HT1080 (cell line): ENCODE measurements at regions not wholly inside any gene's neighbourhood (a gene's known extent, or its start where the extent isn't known, plus 50 kb on each side); places are given as distances from the start of the nearest gene placed in this dataset.
"Not testable (repeated sequence)": the region's sequence is repeated elsewhere in the genome, so short reads cannot be mapped to it uniquely, and the experiment has no call there.

ENCODE experiments used
- DNase-seq: peaks from one replicate; pipeline ENCODE4 v3.0.0-alpha.2; 2015; ENCODE audit warnings: low read depth

DNA sequence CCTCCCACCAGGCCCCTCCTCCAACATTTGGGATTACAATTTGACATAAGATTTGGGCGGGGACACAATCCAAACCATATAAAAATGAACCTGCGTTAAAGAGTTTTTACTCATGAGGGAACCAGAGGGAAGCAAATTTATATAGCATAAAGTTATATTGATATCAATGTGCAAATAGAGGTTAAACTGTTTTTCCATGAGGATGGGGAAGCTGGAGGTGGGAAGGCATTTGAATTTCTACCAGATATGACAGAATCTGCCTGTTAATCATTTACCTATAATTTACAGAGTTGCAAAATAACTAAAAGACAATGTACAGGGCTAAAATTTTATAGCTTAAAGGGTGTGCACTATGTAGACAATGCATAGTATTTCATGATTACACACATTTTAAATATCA lies 322.0 kb upstream of the FKBP1C start:
- no peak for DNase-seq

DNA sequence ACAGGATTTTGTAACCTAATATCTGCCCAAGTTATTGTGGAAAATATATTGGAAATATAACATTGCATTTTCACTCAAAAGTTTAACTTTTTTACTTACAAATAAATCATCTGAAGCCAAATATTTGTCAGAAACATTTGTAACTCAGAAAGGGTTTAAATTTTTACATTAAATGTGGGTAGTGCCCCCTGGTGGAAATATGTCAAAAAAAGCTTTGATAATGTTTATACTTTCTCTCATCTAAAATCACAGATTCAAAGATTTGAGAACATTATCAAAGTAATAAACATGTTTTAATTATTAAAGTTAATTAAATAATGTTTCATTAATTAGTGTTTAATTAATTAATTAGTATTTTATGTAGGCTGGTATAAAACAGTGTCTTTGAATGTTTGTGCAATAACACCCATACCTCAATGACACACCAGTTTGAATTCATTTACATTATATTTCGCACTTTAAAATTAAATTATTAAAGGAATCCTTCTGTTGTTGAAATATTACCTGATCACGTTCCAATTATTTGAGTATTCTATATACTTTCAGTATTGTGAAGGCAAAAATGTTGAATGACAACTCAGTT lies 320.1 kb upstream of the FKBP1C start:
- no peak for DNase-seq

GRCh38 chr6:62894114-62894513 lies 317.2 kb upstream of the FKBP1C start:
- no peak for DNase-seq

GRCh38 chr6:62903266-62903665 lies 308.0 kb upstream of the FKBP1C start:
- no peak for DNase-seq

- DNase-seq, result no peak
These were observed 306.6 kb upstream of the FKBP1C start for GRCh38 chr6:62904687-62905086.

- DNase-seq, result no peak
These were observed 296.7 kb upstream of the FKBP1C start for GRCh38 chr6:62914530-62914929.

DNA sequence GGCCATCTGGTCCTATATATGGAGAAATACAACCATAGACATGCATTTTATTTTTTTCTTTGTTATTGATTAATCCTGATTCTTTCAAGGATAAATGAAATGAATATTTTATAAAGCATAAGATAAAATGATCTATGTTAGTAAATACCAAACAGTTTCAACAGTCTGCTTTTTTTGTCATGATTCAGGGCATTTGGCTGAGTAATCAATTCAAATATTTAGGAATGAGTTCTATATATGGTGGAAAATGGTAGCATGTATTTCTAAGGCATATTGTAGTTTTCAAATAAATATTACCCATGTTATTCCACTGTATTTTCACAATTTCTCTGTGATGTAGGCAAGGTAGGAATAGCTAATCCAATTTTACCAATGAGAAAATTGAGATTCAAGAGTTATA lies 287.5 kb upstream of the FKBP1C start:
- no peak for DNase-seq

GRCh38 chr6:62940848-62941247 lies 270.4 kb upstream of the FKBP1C start:
- no peak for DNase-seq

- no peak for DNase-seq
These were observed 269.3 kb upstream of the FKBP1C start for GRCh38 chr6:62942000-62942399.

DNA sequence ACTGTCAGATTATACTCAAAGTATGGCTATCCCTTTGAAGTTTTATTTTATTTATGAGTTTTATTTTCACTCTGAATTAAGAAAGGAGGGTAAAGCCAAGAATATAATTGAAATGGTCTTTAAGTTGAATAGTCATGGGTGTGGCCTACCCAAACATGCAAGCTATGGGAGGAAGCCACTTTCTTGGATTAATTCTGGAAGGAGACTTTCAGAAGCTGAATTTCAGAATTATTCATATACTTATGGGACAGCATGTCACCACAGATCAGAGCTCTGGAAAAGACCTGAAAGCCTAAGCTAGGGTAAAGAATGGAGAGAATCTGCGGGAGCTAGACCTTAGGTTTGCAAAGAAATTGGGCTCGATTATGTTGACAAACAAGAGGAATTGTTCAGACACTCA lies 242.4 kb upstream of the FKBP1C start:
- DNase-seq, result no peak

DNA sequence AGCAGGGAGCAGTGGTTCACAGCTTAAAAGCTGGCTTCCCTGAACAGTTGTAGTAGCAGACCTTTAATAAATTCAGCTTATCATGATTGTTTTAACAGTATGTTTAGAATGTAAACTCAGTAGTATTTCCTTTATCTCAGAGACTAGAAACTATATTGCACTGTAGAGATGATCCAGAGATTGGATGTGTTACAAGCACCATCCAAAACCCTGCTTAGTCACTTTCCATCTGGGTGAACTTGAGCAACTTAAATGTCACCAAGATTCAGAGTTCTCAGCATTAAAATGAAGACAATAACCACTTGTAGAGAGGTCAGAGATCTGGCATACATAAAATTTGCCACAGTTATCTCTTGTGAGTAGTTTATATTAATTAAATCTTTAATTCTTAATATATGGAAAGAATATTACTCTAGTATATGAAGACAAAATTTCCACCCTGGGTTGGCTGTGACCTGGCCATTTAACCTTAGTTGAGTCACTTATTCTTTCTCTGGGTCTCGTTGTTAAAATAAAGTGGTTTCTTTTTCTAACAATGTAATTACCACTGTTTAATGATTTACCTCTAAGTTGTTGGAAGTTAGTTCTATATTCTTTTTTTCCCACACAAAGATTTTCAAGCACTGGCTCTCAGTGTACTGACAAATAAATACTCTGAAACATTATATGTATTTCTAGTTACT lies 239.2 kb upstream of the FKBP1C start:
- DNase-seq, result no peak

GRCh38 chr6:62974452-62974851 lies 236.8 kb upstream of the FKBP1C start:
- DNase-seq, result no peak

DNA sequence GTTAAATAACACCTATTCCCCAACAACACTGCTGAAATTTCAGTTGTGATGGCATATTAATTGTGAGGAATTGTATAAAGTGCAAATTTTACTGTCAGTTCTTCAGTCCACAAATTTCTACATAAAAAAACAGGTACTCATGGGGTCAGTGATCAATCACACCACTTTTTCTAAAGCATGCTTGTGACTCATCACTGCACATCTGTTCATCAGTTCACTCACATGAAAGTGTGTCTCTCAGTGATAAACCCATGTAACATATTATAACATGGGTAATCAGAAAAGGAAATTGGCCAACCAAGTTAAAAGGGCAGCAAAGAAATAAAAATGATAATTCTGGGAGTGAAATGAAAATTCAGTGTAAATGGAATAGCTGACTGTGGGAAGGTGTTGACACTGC lies 234.7 kb upstream of the FKBP1C start:
- DNase-seq, result no peak

DNA sequence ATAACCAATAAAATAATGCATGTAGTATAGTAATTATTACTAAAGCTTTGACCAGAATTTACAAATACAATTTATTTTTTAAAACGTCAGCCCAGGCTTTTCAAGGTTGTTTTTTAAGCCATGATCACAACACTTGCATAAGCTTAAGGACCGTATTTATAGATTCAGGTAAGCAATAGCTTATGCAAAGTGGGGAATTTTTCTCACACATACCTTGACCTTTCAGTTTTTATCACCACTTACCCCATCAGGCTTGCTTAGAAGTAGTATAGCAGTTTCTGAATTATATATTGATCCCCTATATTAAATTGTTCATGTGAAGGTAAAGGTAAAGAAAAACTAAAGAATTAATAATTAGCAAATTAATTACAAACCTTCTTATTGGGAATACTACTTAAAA lies 232.3 kb upstream of the FKBP1C start:
- no peak for DNase-seq

- no peak for DNase-seq
These were observed 231.2 kb upstream of the FKBP1C start for GRCh38 chr6:62980093-62980492.

DNA sequence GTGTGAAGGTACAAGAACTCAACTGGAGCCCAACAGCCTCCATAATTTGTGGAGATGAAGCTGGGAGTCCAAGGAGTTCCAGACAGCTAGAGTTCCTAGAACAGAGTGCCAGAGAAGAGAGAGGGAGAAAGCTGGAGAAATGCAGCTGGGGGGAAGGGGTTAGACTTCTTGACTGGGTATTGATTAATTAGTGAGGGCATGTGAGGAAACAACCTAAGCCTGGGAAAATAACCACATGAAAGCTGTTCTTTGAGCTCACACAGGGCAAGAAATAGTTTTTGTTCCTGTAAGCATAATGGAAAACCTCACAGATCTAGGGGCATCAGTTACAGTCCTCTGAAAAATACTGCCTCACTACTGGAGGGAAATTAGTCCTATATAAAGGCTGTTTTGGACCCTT lies 230.5 kb upstream of the FKBP1C start:
- DNase-seq, result no peak

DNA sequence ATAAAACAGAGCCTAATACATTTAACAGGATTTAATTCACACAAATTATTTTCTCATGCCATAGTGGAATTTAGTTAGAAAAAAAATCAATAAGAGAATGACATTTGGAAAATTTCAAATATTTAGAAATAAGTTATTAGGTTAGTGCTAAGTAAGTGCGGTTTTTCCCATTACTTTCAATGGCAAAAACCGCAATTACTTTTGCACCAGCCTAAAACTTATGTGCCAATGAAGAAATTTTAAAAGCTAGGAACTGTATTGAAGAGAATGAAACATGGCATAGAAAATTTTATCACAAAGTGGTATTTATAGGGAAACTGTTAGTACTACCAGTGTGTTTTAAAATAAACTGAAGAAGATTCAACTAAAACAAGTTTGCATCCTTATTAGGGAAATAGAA lies 228.3 kb upstream of the FKBP1C start:
- DNase-seq, result no peak

GRCh38 chr6:62991696-62992095 lies 219.6 kb upstream of the FKBP1C start:
- not testable (repeated sequence) for DNase-seq

DNA sequence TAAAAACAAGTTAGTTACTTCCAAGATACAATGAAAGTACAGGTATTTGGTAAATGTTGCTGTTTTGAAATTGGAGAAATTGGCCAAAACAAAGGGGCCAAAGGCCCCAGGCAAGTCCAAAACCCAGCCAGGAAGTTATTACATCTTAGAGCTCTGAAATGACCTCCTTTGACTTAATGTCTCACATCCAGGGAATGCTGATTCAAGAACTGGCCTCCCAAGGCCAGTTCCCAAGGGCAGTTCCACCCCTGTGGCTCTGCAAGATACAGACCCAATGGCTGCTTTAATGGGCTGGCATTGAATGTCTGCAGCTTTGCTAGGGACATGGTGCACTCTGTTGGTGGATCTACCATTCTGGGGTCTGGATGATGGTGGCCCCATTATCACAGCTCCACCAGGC lies 217.3 kb upstream of the FKBP1C start:
- DNase-seq, result no peak

DNA sequence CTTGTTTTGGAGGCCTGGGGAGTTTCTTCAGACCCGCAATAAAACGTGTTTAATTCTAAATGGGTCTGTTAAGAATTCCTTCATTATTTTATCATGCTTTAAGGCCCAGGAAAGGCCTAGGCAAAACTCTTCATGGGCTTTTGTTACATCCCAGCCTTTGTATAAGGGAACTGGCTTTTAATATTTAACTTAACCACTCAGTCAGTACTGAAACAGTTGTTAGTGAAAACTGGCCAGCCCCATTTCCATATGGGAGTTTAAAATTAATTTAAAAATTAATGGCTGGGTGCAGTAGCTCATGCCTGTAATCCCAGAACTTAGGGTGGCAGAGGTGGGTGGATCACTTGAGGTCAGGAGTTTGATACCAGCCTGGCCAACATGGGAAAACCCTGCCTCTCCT lies 213.2 kb upstream of the FKBP1C start:
- DNase-seq, result no peak

DNA sequence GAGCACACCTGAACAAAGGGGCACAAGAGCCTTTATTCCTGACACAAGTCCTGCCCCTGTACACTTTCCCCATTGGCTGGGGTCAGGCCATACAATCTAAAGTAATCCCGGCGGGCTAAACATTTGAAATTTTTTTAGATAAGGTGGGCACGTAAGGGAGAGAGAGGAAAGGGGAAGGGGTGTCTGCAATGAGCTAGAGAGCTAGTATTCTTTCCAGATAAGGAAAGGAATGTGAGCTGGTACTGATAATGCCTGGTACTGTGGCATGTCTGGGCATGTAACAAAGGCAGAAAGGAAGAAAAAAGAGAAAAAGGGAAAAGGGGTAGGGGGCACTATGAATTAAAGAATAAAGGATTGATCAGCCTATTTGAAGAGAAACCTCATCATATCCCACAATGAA lies 212.0 kb upstream of the FKBP1C start:
- not testable (repeated sequence) for DNase-seq

GRCh38 chr6:62999796-63000195 lies 211.5 kb upstream of the FKBP1C start:
- no peak for DNase-seq

- not testable (repeated sequence) for DNase-seq
These were observed 205.3 kb upstream of the FKBP1C start for GRCh38 chr6:63006018-63006417.

DNA sequence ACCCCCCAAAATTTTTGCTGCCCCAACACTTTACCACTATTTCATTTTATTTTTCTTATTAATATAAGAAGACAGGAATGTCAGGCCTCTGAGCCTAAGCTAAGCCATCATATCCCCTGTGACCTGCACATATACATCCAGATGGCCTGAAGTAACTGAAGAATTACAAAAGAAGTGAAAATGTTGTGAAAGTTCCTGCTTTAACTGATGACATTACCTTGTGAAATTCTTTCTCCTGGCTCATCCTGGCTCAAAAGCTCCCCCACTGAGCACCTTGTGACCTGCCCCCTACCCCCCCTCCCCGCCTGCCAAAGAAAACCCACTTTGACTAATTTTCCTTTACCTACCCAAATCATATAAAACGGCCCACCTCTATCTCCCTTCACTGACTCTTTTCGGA lies 200.3 kb upstream of the FKBP1C start:
- not testable (repeated sequence) for DNase-seq
